HFFc6 (cell line): ENCODE measurements at regions not wholly inside any gene's neighbourhood (a gene's known extent, or its start where the extent isn't known, plus 50 kb on each side); places are given as distances from the start of the nearest gene placed in this dataset.

Experiments used
- DNase-seq: peaks from one replicate; pipeline ENCODE4 v3.0.0-alpha.2; 2018
- H3K27ac Mint-ChIP-seq: 2 replicates; pipeline ENCODE4 v1.8.0; 2020; ENCODE audit warnings: mild to moderate bottlenecking, mixed read lengths
- H3K27me3 Mint-ChIP-seq: 2 replicates; pipeline ENCODE4 v1.8.0; 2021; ENCODE audit warnings: mild to moderate bottlenecking, moderate library complexity, mixed read lengths; ENCODE audit not compliant: insufficient read depth
- H3K36me3 Mint-ChIP-seq: 2 replicates; pipeline ENCODE4 v1.8.0; 2021; ENCODE audit warnings: low read depth, mixed read lengths
- H3K4me1 Mint-ChIP-seq: 2 replicates; pipeline ENCODE4 v1.8.0; 2020; ENCODE audit warnings: low read depth, mixed read lengths
- H3K4me3 Mint-ChIP-seq: 2 replicates; pipeline ENCODE4 v1.8.0; 2020; ENCODE audit warnings: mild to moderate bottlenecking, moderate library complexity, mixed read lengths
- H3K9me3 Mint-ChIP-seq: 2 replicates; pipeline ENCODE4 v1.8.0; 2020; ENCODE audit warnings: mild to moderate bottlenecking, mixed read lengths
- CTCF ChIP-seq: fragments of 200-600 bp; sonication (generic); IDR thresholded peaks from 2 replicates; pipeline ENCODE4 v1.5.0; 2021; ENCODE audit warnings: antibody characterized with exemption, mild to moderate bottlenecking

- no peaks in the 10 kb centered on the region for H3K4me1 Mint-ChIP-seq
- TF ChIP-seq CTCF, result no peak
- H3K27me3 Mint-ChIP-seq, result peaks cover 1% of the 10 kb centered on the region; the same call in 1 of the 2 replicates
- no peak for DNase-seq
- no peak overlapping the region for H3K4me3 Mint-ChIP-seq
- no peak overlapping the region for H3K27ac Mint-ChIP-seq
- H3K9me3 Mint-ChIP-seq, result peaks cover 55% of the 10 kb centered on the region
- H3K36me3 Mint-ChIP-seq, result no peaks in the 10 kb centered on the region; the same call in none of the 2 replicates
These were observed 399.0 kb upstream of the LRRTM1 start for GRCh38 chr2:80703532-80703931.

- Mint-ChIP-seq H3K27ac (no peak overlapping the region), H3K4me3 (no peak overlapping the region), H3K9me3 (peaks cover 57% of the 10 kb centered on the region), H3K27me3 (peaks cover 1% of the 10 kb centered on the region; the same call in 1 of the 2 replicates), H3K4me1 (no peaks in the 10 kb centered on the region), H3K36me3 (no peaks in the 10 kb centered on the region; the same call in 1 of the 2 replicates)
- no peak for TF ChIP-seq CTCF
- DNase-seq, result no peak
These were observed 396.4 kb upstream of the LRRTM1 start for GRCh38 chr2:80700961-80701360.
